Type B pancreatic cell (in vitro differentiated cells): ENCODE measurements at regions not wholly inside any gene's neighbourhood (a gene's known extent, or its start where the extent isn't known, plus 50 kb on each side); places are given as distances from the start of the nearest gene placed in this dataset.

Experiments
- DNase-seq: peaks from one replicate; pipeline ENCODE4 v3.0.0; 2021; ENCODE audit warnings: mixed read lengths; ENCODE audit not compliant: unreplicated experiment; ENCODE audit errors: extremely low spot score
- H3K27ac Mint-ChIP-seq: 2 replicates; pipeline ENCODE4 v1.8.0; 2021; ENCODE audit warnings: mild to moderate bottlenecking, mixed read lengths
- H3K27me3 Mint-ChIP-seq: 2 replicates; pipeline ENCODE4 v1.8.0; 2021; ENCODE audit warnings: mixed read lengths
- H3K36me3 Mint-ChIP-seq: 2 replicates; pipeline ENCODE4 v1.8.0; 2021; ENCODE audit warnings: mixed read lengths
- H3K4me1 Mint-ChIP-seq: one replicate; pipeline ENCODE4 v1.8.0; 2021; ENCODE audit warnings: mixed read lengths; ENCODE audit not compliant: unreplicated experiment
- H3K4me3 Mint-ChIP-seq: 2 replicates; pipeline ENCODE4 v1.8.0; 2021; ENCODE audit warnings: mild to moderate bottlenecking, mixed read lengths
- H3K9me3 Mint-ChIP-seq: 2 replicates; pipeline ENCODE4 v1.8.0; 2021; ENCODE audit warnings: mixed read lengths
- TF ChIP-seq, protein P1 (sequence below): fragments of 200-600 bp; sonication (generic); conservative IDR thresholded peaks from 2 replicates; pipeline ENCODE4 v1.5.0; 2021; ENCODE audit warnings: antibody characterized with exemption, mild to moderate bottlenecking

DNA sequence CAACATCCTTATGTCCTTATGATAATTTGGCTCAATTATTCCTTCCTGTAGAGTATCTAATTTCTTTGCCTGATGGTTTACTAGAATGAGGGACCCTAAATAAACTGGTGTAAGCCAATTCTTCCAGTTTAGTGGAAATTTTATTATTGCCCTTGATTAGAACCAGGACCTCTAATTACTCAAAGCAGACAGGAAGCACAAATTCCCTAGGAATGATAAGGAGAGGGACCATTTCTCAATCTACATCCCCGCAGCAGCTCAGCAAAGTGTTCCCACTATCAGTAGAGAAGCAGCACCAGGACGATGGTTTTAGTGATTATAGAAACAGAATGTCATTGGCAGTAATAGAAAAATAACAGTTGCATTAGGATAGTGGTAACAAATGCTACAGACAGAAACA, 97.1 kb downstream of the PLPPR4 start:
- Mint-ChIP-seq H3K4me3 (no peak overlapping the region), H3K27me3 (peaks cover 5% of the 10 kb centered on the region), H3K36me3 (no peaks in the 10 kb centered on the region), H3K9me3 (peaks cover 5% of the 10 kb centered on the region), H3K27ac (no peak overlapping the region), H3K4me1 (no peaks in the 10 kb centered on the region)
- TF ChIP-seq, protein P1, sequence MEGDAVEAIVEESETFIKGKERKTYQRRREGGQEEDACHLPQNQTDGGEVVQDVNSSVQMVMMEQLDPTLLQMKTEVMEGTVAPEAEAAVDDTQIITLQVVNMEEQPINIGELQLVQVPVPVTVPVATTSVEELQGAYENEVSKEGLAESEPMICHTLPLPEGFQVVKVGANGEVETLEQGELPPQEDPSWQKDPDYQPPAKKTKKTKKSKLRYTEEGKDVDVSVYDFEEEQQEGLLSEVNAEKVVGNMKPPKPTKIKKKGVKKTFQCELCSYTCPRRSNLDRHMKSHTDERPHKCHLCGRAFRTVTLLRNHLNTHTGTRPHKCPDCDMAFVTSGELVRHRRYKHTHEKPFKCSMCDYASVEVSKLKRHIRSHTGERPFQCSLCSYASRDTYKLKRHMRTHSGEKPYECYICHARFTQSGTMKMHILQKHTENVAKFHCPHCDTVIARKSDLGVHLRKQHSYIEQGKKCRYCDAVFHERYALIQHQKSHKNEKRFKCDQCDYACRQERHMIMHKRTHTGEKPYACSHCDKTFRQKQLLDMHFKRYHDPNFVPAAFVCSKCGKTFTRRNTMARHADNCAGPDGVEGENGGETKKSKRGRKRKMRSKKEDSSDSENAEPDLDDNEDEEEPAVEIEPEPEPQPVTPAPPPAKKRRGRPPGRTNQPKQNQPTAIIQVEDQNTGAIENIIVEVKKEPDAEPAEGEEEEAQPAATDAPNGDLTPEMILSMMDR = no peak
- DNase-seq = no peak

DNA sequence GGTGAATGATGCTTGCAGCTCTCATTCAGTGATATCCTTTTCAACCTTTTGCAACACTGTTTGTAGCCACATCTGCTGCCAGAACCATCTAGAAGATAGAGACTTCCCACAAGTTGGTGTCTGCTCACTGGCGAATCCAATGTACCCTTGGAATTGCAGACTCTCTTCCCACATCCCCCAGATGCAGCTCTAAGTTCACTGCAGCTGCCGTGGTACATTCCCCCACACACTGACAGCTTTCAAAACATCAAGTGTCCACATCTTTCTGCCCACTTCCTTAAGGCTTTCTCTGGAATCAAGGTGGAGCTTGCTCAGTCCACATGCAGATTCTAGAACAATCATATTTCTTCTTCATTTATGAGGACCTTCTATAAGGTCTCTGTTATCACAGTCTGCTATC, 99.2 kb downstream of the PLPPR4 start:
- TF ChIP-seq, protein P1 = no peak
- H3K4me1 Mint-ChIP-seq = no peaks in the 10 kb centered on the region
- H3K9me3 Mint-ChIP-seq = peaks cover 5% of the 10 kb centered on the region
- H3K36me3 Mint-ChIP-seq = no peaks in the 10 kb centered on the region
- DNase-seq = no peak
- H3K27me3 Mint-ChIP-seq = peaks cover 9% of the 10 kb centered on the region
- no peak overlapping the region for H3K4me3 Mint-ChIP-seq
- H3K27ac Mint-ChIP-seq = no peak overlapping the region

DNA sequence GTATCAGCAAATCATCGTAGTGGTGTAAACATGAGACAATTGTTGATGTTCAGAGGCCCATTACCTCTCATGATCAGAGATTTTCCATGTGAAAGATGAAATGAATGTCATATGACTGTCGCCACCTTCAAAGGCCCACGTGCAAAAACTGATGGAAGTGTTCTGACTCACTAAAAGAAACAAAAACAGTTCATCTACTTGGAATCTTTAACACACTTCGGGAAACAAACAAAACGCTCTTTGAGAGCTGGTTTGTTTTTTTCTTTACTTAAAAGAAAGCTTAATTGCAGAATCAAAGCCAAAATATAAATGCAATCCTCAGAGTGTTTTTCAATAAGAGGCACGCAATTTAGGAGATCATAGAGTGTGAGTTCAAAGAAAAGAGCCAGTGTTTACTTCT, 100.8 kb downstream of the PLPPR4 start:
- Mint-ChIP-seq H3K4me3 (no peak overlapping the region), H3K9me3 (peaks cover 3% of the 10 kb centered on the region), H3K36me3 (no peaks in the 10 kb centered on the region), H3K4me1 (no peaks in the 10 kb centered on the region), H3K27ac (no peak overlapping the region), H3K27me3 (peaks cover 6% of the 10 kb centered on the region)
- TF ChIP-seq, protein P1 = no peak
- no peak for DNase-seq

DNA sequence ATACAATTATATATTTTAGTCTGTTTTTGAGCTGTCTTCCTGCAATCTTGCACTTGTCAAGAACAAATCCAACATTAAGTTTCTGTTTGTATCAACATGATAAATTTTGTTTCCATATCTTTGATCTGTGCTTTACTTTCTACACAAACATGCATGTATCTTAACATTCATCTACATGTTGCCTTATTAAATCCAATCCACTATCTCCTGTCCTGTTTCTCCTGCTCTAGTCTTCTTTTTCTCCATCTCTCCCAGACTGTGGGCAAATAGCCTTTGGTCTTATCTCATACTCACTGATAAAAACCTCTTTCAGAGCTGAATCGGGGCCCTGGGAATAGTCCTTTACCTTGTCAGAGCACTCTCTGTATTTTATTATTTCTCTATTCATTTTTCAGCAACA, 101.3 kb downstream of the PLPPR4 start:
- DNase-seq = no peak
- Mint-ChIP-seq H3K36me3 (no peaks in the 10 kb centered on the region), H3K9me3 (no peaks in the 10 kb centered on the region), H3K27me3 (peaks cover 4% of the 10 kb centered on the region), H3K4me3 (no peak overlapping the region), H3K4me1 (no peaks in the 10 kb centered on the region), H3K27ac (no peak overlapping the region)
- TF ChIP-seq, protein P1 = no peak

DNA sequence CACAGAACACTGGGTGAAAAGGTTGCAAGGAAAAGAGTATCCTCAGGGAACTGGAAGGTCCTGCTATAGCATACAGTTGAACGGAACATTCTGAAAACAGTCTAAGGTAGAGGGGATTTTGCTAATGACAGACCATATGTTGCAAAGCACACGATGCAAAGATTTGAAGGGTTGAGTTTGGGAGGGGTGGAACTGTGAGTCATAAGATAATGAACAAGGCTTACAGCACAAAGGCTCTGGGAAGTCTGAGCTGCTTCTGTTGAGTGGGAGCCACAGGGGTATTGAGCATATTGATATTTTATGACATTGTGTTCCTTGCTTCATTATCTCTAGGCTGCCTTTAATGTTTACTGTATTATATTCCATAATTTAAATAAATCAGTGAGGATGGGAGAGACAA, 104.9 kb downstream of the PLPPR4 start:
- DNase-seq = no peak
- H3K4me1 Mint-ChIP-seq = no peaks in the 10 kb centered on the region
- H3K9me3 Mint-ChIP-seq = no peaks in the 10 kb centered on the region
- H3K4me3 Mint-ChIP-seq = no peak overlapping the region
- peaks cover 4% of the 10 kb centered on the region for H3K27me3 Mint-ChIP-seq
- TF ChIP-seq, protein P1 = no peak
- no peaks in the 10 kb centered on the region for H3K36me3 Mint-ChIP-seq
- H3K27ac Mint-ChIP-seq = no peak overlapping the region

DNA sequence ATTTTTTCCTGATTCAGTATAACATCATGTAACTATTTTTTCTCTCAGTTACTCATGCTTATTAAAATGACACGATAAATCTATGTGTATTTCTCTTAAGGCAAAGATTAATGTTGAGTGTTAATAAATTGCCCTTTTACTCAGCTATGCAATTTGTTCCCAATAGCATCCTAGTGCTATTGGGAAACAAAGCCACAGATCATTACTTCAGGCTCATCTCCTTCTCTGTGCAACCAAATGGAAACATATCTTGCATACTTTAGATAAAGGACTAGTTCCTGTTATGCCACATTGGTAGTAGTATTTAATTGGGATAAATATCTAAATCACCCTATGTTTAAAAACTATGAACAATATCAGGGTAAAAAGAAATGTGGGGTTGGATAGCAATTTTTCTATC, 106.2 kb downstream of the PLPPR4 start:
- no peaks in the 10 kb centered on the region for H3K9me3 Mint-ChIP-seq
- H3K27me3 Mint-ChIP-seq = peaks cover 4% of the 10 kb centered on the region
- no peak for DNase-seq
- TF ChIP-seq, protein P1 = no peak
- H3K27ac Mint-ChIP-seq = no peak overlapping the region
- H3K4me3 Mint-ChIP-seq = no peak overlapping the region
- no peaks in the 10 kb centered on the region for H3K4me1 Mint-ChIP-seq
- no peaks in the 10 kb centered on the region for H3K36me3 Mint-ChIP-seq
